Erythroblast (primary cell): ENCODE measurements at regions not wholly inside any gene's neighbourhood (a gene's known extent, or its start where the extent isn't known, plus 50 kb on each side); places are given as distances from the start of the nearest gene placed in this dataset.

ENCODE experiments used
- GATA1 ChIP-seq: IDR thresholded peaks from 2 replicates; pipeline ENCODE4 v1.6.1; 2011; ENCODE audit warnings: low read depth, mild to moderate bottlenecking, control low read depth, low read length, moderate library complexity
- POLR2A ChIP-seq: IDR thresholded peaks from 2 replicates; pipeline ENCODE4 v1.6.1; 2011; ENCODE audit warnings: mild to moderate bottlenecking, low read length

DNA sequence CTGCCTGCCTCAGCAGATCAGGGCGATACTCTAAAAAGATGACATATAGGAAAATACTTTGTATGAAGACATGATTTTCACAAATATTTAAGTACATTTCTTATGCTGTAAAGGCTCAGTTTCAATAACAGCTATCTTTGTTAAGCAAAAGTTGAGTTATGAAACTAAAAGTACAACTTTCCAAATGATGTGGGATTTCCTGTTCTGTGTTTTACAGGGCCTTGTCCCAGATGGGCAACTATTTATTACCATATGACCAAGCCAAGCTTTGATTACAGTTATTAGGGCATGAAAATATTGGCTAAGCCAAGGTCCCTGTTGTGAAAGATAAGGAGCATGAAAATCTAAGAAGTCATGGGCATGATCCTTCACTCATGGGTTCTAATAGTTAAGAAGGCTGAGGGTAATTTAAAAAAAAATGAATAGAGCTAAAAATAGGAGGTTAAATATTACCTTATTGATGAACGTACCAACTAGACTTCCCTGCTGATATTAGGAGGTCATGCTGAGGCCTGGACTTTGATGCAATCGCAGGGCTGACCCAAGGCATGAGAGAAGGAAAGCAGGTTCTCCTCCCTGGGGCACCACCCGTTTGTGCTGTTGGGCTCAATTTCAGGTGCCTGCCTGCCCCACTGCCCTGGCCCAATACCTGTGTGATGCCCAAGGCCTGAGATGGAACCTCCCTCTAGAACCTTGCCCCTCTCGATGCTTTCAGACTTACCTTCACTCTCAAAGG is 294.4 kb upstream of the PRDM1 start:
- no peak for TF ChIP-seq POLR2A
- TF ChIP-seq GATA1 = no peak
